Left ventricle myocardium inferior (tissue), 1 donor: ENCODE measurements at regions not wholly inside any gene's neighbourhood (a gene's known extent, or its start where the extent isn't known, plus 50 kb on each side); places are given as distances from the start of the nearest gene placed in this dataset.

Experiments used
- DNase-seq: peaks from one replicate; pipeline ENCODE4 v3.0.0-alpha.2; 2020
- H3K27ac ChIP-seq: fragments of 200-600 bp; replicated peaks from 2 replicates; pipeline ENCODE4 v1.8.0; 2021
- H3K27me3 ChIP-seq: fragments of 200-600 bp; 2 replicates; pipeline ENCODE4 v1.8.0; 2021; ENCODE audit warnings: low read depth
- H3K36me3 ChIP-seq: fragments of 200-600 bp; 2 replicates; pipeline ENCODE4 v1.8.0; 2021
- H3K4me1 ChIP-seq: fragments of 200-600 bp; 2 replicates; pipeline ENCODE4 v1.8.0; 2021
- H3K4me3 ChIP-seq: fragments of 200-600 bp; 2 replicates; pipeline ENCODE4 v1.8.0; 2021; ENCODE audit warnings: mild to moderate bottlenecking, moderate library complexity
- H3K9me3 ChIP-seq: fragments of 200-600 bp; replicated peaks from 2 replicates; pipeline ENCODE4 v1.8.0; 2021
- intact Hi-C: fragments of 100-400 bp; cut with micrococcal nuclease; formaldehyde crosslinking; loops from one replicate; pipeline ENCODE4 v1.11.0; 2022
- TF ChIP-seq, protein P1 (sequence below): fragments of 200-600 bp; IDR thresholded peaks from 2 replicates; pipeline ENCODE4 v1.8.0; 2021; ENCODE audit warnings: antibody characterized with exemption, mild to moderate bottlenecking, borderline replicate concordance
- donor health status: DM: no; HTN: yes; CAD: no; lungs with severe emphysema.

DNA sequence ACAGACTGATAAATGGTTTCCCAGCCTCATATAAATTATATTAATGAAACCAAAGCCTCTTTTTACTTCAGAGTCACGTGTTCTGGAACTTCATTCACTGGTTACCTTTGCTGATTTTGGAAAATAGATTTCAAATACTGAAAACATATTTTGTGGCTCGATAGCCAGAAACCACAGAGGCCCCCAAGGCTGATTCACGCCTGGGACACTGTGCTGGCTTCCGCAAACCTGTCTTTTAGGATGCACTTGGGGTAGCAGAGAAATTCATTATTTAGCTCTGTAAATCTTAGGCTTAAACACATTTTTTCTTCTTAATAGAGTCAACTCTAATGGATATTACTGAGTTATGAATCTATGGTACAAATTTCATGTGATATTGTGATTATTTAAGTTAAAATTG is 90.7 kb upstream of the TMEM18 start:
- peaks cover 38% of the 10 kb centered on the region for H3K27me3 ChIP-seq
- H3K9me3 ChIP-seq: no peaks in the 10 kb centered on the region
- no peak for DNase-seq
- H3K27ac ChIP-seq: no peak overlapping the region
- no peaks in the 10 kb centered on the region for H3K36me3 ChIP-seq
- H3K4me3 ChIP-seq: no peak overlapping the region
- TF ChIP-seq, protein P1, sequence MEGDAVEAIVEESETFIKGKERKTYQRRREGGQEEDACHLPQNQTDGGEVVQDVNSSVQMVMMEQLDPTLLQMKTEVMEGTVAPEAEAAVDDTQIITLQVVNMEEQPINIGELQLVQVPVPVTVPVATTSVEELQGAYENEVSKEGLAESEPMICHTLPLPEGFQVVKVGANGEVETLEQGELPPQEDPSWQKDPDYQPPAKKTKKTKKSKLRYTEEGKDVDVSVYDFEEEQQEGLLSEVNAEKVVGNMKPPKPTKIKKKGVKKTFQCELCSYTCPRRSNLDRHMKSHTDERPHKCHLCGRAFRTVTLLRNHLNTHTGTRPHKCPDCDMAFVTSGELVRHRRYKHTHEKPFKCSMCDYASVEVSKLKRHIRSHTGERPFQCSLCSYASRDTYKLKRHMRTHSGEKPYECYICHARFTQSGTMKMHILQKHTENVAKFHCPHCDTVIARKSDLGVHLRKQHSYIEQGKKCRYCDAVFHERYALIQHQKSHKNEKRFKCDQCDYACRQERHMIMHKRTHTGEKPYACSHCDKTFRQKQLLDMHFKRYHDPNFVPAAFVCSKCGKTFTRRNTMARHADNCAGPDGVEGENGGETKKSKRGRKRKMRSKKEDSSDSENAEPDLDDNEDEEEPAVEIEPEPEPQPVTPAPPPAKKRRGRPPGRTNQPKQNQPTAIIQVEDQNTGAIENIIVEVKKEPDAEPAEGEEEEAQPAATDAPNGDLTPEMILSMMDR: no peak
- intact Hi-C loops: no loop called here
- no peaks in the 10 kb centered on the region for H3K4me1 ChIP-seq

DNA sequence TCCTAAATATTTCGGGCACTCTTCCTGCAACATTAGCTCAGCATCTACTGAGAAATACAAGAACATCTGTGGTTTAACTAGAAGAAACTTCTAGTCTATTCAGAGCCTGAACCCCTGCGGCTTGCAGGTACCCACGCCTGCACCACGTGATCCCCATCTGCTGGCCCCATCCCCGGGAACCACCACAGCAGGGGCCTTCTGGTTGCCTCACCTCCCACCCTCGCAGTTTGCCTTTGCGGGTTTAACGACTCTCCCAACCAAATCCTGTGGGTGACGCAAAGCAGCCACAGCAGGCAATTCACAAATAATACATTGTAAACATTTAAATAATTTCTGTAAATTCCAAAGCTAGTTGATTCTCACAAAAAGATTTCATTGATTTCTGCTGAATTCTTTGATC is 90.2 kb upstream of the TMEM18 start:
- no peak for DNase-seq
- TF ChIP-seq, protein P1: no peak
- intact Hi-C loops: no loop called here
- Histone ChIP-seq H3K4me3 (no peak overlapping the region), H3K4me1 (no peaks in the 10 kb centered on the region), H3K27me3 (peaks cover 34% of the 10 kb centered on the region), H3K27ac (no peak overlapping the region), H3K9me3 (no peaks in the 10 kb centered on the region), H3K36me3 (no peaks in the 10 kb centered on the region)

DNA sequence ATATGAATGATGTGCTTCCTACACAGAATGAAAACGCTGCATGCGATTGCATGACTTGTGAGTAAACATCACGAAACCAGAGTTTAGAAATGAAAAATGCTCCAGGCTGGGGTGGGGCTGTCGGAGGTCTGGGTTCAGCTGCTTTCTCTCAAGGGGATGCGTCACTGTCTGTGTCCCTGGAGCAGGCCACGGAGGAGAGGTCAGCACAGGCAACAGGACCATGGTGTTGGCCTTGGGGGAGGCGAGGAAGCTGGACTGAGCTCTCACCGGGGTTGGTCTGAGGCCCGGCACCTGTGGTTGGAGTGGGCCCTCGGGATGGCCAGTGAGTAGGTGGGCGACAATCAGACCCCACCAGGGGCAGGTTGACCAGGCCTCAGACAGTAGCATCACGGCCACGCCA is 89.0 kb upstream of the TMEM18 start:
- H3K4me3 ChIP-seq: no peak overlapping the region
- no peaks in the 10 kb centered on the region for H3K9me3 ChIP-seq
- no peak overlapping the region for H3K27ac ChIP-seq
- H3K4me1 ChIP-seq: no peaks in the 10 kb centered on the region
- intact Hi-C loops: no loop called here
- TF ChIP-seq, protein P1: no peak
- DNase-seq: no peak
- peaks cover 22% of the 10 kb centered on the region for H3K27me3 ChIP-seq
- no peaks in the 10 kb centered on the region for H3K36me3 ChIP-seq

DNA sequence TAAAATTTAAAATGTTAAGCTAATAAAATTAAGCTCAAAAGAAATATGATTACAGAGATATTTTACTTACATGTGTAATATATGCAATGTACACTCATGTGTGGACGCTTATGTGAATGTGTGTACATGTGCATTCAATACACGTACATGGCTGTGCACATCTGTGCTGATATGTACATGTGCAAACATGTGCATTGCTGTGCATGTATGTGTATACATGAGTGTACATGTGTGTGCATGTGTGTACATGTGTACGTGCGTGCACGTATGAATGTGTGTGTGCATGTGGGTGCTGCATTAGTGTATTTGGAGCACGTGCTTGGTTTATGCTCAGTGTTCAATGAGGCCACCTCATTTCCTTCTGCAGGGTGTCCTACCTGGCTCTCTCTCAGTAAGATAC is 88.2 kb upstream of the TMEM18 start:
- no peak for DNase-seq
- TF ChIP-seq, protein P1: no peak
- Histone ChIP-seq H3K9me3 (no peaks in the 10 kb centered on the region), H3K36me3 (no peaks in the 10 kb centered on the region), H3K4me3 (no peak overlapping the region), H3K4me1 (no peaks in the 10 kb centered on the region), H3K27ac (no peak overlapping the region), H3K27me3 (peaks cover 13% of the 10 kb centered on the region)
- intact Hi-C loops: no loop called here

DNA sequence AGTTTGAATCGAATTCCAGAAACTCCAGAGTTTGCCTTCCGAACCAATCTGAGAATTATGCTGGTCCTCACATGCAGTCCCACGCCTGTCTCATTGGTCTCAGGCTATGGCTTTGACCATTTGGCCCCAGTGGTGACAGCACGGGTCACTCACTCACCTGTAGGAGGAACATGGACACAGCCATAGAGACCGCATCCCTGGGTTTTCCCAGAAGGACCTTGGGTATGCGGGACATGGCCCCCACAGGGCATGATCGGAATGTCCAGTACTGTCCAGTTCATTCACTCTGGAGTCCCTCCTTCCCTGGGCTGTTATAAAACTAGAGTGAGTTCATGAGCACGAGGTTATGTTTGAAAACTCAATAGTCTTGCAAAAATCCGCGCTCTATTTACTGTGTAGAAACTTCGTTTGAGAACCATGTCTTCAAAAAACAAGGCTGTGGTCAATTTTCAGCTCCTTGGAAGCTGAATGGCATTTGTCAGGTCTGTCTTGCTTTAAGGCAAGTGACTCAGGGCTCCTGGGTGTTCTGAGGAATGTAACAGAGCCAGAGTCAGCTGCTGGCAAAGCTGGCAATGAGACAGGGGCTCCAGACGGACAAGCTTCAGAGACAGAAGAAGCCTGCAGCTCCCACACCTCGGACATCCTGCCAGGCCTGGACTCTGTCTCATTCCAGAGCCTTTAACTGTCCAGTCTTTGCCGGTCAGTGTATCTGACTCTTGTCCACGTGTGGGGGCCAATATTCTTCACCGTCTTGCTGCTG is 86.7 kb upstream of the TMEM18 start:
- no peak overlapping the region for H3K27ac ChIP-seq
- H3K36me3 ChIP-seq: no peaks in the 10 kb centered on the region
- no peaks in the 10 kb centered on the region for H3K4me1 ChIP-seq
- TF ChIP-seq, protein P1: no peak
- DNase-seq: no peak
- H3K9me3 ChIP-seq: no peaks in the 10 kb centered on the region
- no peak overlapping the region for H3K4me3 ChIP-seq
- intact Hi-C loops: no loop called here
- H3K27me3 ChIP-seq: peaks cover 13% of the 10 kb centered on the region
